GM12873 (cell line): ENCODE measurements at regions not wholly inside any gene's neighbourhood (a gene's known extent, or its start where the extent isn't known, plus 50 kb on each side); places are given as distances from the start of the nearest gene placed in this dataset.

Experiments
- TF ChIP-seq, protein P1 (sequence below): IDR thresholded peaks from 2 replicates; pipeline ENCODE4 v1.5.1; 2012; ENCODE audit warnings: low read depth, mild to moderate bottlenecking, moderate library complexity, low read length, control low read depth; ENCODE audit not compliant: insufficient read depth; ENCODE audit errors: missing control alignments

DNA sequence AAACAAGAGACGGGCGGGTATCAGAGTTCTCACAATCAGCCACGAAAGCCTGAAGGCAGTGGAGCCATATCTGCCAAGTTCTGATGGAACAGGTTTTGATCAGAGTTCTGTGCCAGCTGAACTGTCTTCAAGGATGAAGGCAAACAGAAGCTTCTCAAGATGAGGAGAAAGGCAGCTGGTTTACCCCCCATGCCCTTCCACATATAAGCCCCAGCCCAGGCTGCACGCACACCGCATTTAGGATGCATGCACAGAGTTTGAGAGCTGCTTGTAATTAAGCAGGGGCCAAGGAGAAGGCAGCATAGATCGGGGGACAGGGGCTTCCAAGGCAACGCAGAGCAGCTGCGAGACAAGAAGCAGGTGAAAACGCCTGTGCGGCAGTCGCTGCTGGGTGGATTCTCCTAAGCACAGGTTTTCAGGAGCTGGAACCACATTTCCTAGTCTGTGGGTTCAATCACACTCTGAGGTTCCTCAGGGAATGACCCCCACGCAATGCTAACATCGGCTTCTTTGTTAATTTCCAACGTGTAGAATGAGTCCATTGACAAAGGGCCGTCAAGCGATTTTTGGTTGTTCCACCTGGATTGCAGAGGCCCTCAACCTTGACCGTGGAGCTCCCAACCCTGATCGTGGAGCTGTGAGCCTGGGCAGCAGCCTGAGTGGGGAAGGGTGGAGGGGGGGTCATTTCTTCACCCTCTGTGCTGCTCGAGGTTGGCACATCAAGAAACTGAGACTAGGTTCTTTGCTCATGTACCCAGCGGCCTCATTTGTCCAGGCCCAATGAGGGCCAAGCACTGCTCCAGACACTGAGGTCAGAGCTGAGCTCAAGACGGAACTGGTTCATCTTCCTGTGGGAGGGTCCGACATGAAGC, 81.7 kb upstream of the SHISAL1 start:
- TF ChIP-seq, protein P1, sequence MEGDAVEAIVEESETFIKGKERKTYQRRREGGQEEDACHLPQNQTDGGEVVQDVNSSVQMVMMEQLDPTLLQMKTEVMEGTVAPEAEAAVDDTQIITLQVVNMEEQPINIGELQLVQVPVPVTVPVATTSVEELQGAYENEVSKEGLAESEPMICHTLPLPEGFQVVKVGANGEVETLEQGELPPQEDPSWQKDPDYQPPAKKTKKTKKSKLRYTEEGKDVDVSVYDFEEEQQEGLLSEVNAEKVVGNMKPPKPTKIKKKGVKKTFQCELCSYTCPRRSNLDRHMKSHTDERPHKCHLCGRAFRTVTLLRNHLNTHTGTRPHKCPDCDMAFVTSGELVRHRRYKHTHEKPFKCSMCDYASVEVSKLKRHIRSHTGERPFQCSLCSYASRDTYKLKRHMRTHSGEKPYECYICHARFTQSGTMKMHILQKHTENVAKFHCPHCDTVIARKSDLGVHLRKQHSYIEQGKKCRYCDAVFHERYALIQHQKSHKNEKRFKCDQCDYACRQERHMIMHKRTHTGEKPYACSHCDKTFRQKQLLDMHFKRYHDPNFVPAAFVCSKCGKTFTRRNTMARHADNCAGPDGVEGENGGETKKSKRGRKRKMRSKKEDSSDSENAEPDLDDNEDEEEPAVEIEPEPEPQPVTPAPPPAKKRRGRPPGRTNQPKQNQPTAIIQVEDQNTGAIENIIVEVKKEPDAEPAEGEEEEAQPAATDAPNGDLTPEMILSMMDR: no peak

DNA sequence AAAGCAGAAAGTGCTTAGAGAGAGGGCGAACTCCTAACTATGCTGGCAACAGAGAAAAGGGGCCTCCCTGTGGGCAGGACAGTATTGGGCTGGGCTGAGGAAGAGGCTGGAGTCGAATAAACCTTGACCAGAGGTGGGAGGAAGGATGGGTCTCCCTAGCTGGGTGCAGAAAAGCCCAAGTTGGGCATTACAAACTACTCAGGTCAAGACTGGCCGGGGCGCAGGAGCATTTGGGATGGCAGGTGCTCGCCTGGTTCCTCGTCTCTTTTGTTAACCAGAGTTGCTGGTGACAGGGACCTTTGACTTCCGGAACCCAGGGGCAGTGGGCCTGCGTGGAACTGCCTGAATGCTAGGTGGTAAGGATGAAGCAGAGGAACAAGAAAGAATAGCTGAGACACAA, 80.3 kb upstream of the SHISAL1 start:
- TF ChIP-seq, protein P1: no peak

DNA sequence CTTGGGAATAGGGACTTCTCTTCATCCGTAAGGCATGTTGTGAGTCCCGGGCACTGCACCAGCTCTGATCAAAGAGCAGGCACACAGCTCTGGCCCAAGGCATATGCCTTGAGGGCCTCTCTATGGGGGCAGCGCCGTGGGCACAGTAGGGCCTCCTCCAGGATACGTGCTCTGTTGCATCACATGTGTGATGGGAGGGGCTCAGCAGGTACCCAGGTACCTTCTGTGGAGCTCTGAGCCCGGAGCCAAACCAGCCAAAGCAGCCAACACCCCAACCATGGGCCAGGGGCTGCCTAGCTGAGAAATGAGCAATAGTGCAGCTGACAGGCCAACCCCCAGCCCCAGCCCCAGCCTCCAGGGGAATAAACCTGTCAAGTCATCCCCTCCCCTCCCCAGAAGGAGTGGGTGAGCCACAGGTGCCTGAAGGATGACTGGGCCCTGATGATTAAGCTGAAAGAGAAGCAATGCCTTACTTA, 79.7 kb upstream of the SHISAL1 start:
- TF ChIP-seq, protein P1: no peak

DNA sequence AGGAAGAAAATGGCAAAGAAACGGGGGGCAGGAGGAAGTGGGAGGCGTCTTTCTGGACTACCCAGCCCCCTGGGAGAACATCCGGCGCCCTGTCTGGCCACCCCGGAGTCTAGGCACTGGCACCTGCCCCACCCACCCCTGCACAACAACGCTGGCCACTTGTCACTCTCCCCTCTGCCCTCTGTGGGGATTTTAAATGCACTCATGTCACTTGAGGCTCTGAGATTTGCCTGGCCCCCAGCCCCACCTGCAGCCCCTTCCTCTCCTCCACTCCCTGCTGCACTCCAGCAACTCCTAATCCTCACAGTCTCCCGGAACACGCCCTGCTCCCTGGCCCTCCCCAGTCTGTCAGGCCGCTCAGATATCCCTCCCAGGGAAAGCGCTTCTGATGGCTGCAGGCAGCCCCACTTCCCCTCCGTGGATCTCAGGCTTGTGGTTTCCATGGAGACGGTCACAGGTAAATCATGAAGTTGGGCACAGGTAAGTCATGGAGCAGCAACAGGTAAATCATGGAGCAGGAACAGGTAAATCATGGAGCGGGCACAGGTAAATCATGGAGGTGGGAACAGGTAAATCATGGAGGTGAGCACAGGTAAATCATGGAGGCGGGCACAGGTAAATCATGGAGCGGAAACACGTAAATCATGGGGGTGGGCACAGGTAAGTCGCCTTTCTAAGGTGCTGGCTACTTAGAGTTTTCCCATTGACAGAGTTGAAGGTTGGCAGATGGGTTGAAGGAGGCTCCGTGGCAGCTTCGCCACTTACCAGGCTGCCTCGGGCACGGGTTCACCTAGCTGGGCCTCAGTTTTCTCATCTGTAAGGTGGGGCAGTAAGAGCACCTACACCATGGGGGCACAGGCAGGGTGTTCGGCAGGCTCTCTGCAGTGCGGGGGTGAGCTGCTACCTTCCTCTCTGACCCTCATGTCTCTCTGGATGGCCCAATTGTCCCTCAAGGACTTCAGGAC, 79.0 kb upstream of the SHISAL1 start:
- TF ChIP-seq, protein P1: no peak

DNA sequence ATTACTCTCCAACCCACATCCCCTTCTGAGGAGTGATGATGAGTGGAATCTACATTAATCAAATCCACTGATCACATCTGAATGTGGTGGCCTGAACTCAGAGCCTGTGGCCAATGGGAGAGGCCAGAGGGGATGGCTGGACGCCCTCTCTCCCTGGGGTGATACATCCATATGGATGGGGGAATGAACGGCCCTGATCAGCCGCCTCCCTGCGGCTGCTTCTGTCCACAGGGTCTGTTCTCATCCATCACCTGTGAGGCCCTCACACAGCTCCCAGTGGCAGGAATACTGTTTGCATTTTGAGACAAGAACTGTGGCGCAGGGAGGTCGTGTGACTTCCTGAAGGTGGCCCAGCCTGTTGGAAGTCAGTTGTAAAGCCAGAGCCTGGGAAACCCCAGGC, 78.3 kb upstream of the SHISAL1 start:
- TF ChIP-seq, protein P1: no peak

DNA sequence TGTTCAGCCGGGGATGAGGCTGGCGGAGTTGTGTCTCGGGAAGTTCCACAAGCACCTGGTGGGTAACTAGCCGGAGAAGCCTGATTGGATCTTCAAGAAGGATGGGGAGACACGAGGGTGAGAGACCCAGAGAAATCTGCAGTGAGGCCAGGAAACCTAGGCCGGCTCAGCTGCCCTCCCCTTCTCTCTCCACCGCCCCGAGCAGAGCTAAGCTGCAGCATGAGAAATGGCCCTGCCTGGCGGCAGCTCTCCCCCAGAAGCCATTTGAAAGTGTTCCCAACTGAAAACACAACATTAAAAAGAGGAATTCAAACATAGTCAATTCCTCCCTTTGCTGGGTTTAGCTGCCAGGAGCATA, 77.8 kb upstream of the SHISAL1 start:
- TF ChIP-seq, protein P1: no peak
